NT2/D1 (cell line): ENCODE measurements at regions not wholly inside any gene's neighbourhood (a gene's known extent, or its start where the extent isn't known, plus 50 kb on each side); places are given as distances from the start of the nearest gene placed in this dataset.

Experiments used
- DNase-seq: peaks from one replicate; pipeline ENCODE4 v3.0.0-alpha.2; 2011; ENCODE audit warnings: low read depth, low spot score
- H3K27me3 ChIP-seq: 2 replicates; pipeline ENCODE4 v1.6.0; 2011; ENCODE audit warnings: mild to moderate bottlenecking; ENCODE audit not compliant: insufficient read length, insufficient read depth
- H3K36me3 ChIP-seq: 2 replicates; pipeline ENCODE4 v1.6.1; 2011; ENCODE audit warnings: mild to moderate bottlenecking, low read length, mixed read lengths; ENCODE audit not compliant: insufficient read depth, insufficient read length
- H3K4me1 ChIP-seq: 2 replicates; pipeline ENCODE4 v1.5.1; 2011; ENCODE audit not compliant: insufficient read depth, insufficient read length
- H3K4me3 ChIP-seq: 2 replicates; pipeline ENCODE4 v1.5.1; 2011; ENCODE audit warnings: low read depth; ENCODE audit not compliant: insufficient read length
- H3K9ac ChIP-seq: 2 replicates; pipeline ENCODE4 v1.6.0; 2011; ENCODE audit warnings: low read depth; ENCODE audit not compliant: insufficient read length
- H3K9me3 ChIP-seq: 2 replicates; pipeline ENCODE4 v1.5.1; 2011; ENCODE audit warnings: mild to moderate bottlenecking, low read length; ENCODE audit not compliant: insufficient read depth
- SUZ12 ChIP-seq: IDR thresholded peaks from 2 replicates; pipeline ENCODE4 v1.6.1; 2011; ENCODE audit not compliant: insufficient read length, insufficient read depth; ENCODE audit errors: extremely low read depth
- YY1 ChIP-seq: IDR thresholded peaks from 2 replicates; pipeline ENCODE4 v1.6.1; 2011; ENCODE audit not compliant: insufficient read length, insufficient read depth
- ZNF274 ChIP-seq: IDR thresholded peaks from 2 replicates; pipeline ENCODE4 v1.6.1; 2011; ENCODE audit warnings: mild to moderate bottlenecking, low read depth, low read length

DNA sequence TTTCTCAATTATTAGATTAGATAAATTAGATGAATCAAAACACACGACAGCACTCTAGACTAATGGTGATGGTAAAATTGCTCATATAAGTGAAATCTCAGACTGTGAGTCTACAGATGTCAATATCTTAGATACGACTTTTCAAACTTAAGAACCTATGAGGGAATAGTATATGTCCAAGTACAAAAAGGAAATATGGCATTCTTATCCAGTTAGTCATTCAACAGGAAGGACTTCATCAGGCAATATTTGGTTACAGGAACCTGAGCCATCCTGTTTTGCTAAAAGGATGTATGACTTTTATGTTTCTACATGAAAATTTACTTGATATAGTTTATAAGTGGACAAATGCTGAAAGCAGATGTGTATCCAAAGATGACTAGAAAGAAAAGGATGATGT lies 107.0 kb downstream of the CT47B1 start:
- H3K36me3 ChIP-seq: no peaks in the 10 kb centered on the region
- TF ChIP-seq SUZ12: no peak
- no peak for TF ChIP-seq ZNF274
- no peak for TF ChIP-seq YY1
- no peak overlapping the region for H3K4me3 ChIP-seq
- peaks cover 3% of the 10 kb centered on the region for H3K4me1 ChIP-seq
- no peaks in the 10 kb centered on the region for H3K9me3 ChIP-seq
- no peak for DNase-seq
- no peaks in the 10 kb centered on the region for H3K27me3 ChIP-seq
- H3K9ac ChIP-seq: no peak overlapping the region

DNA sequence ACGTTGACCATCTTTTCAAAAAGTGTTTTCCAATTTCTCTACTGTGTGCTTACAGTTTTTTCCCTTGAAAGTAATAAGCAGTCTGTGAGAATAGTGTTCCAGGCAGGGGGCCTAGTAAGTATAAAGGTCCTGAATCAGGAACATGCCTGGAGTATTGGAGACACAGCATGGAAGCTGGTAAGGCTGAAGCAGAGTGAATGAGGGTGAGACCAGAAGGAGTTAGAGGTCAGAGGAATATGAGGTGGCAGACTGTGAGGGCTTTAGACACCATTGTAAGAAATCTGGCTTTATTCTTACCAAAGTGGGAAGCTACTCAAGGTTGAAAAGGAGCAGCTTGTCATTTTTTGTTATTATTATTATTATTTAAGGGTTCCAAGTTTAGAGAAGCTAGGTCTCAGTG lies 107.4 kb downstream of the CT47B1 start:
- Histone ChIP-seq H3K4me1 (peaks cover 3% of the 10 kb centered on the region), H3K9me3 (no peaks in the 10 kb centered on the region), H3K4me3 (no peak overlapping the region), H3K9ac (no peak overlapping the region), H3K36me3 (no peaks in the 10 kb centered on the region), H3K27me3 (no peaks in the 10 kb centered on the region)
- DNase-seq: no peak
- no peak for TF ChIP-seq YY1
- TF ChIP-seq ZNF274: no peak
- TF ChIP-seq SUZ12: no peak

DNA sequence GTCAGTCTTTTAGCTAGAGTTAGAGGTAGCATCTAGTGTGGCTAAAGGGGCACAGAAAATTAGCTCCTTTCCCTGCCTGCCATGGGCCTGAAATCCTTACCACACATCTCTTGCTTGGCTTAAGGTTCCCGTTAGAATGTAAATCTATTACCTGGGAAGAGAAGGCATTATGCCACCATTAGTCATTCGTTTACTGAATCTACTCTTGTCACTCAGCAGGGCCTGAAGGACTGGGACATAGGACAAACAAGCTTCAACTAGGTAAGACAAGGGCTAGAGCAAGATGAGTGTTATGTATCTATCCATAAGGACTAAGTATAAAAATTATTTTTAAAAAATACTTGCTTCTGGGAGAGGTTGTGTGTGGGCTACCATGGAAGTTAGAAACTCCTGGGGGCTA lies 112.4 kb downstream of the CT47B1 start:
- H3K9ac ChIP-seq: no peak overlapping the region
- H3K4me3 ChIP-seq: no peak overlapping the region
- H3K4me1 ChIP-seq: no peaks in the 10 kb centered on the region
- no peaks in the 10 kb centered on the region for H3K36me3 ChIP-seq
- TF ChIP-seq SUZ12: no peak
- TF ChIP-seq YY1: no peak
- no peak for TF ChIP-seq ZNF274
- H3K9me3 ChIP-seq: no peaks in the 10 kb centered on the region
- no peak for DNase-seq
- H3K27me3 ChIP-seq: no peaks in the 10 kb centered on the region

DNA sequence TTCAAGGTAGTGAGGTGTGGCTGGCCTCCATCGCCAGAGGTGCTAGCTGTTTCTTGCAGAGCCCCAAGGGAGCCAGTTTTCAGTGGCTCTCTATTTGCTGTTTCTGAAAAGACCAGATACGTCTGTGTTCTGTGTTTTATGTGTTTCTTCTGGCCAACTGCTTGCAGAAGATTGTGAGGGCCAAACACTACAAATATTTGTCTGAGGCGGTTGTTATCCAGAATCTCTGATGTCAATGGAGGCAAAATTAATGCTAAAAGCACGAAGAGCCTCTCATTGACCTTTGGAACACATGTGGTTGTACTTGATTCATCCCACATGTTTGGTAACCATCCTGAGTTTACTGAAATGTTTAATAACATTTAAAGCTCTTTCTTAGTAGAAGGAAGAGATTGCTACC lies 113.9 kb downstream of the CT47B1 start:
- no peaks in the 10 kb centered on the region for H3K4me1 ChIP-seq
- no peaks in the 10 kb centered on the region for H3K27me3 ChIP-seq
- no peaks in the 10 kb centered on the region for H3K36me3 ChIP-seq
- no peak for TF ChIP-seq YY1
- TF ChIP-seq ZNF274: no peak
- no peak for TF ChIP-seq SUZ12
- no peak overlapping the region for H3K9ac ChIP-seq
- DNase-seq: no peak
- H3K9me3 ChIP-seq: no peaks in the 10 kb centered on the region
- H3K4me3 ChIP-seq: no peak overlapping the region

DNA sequence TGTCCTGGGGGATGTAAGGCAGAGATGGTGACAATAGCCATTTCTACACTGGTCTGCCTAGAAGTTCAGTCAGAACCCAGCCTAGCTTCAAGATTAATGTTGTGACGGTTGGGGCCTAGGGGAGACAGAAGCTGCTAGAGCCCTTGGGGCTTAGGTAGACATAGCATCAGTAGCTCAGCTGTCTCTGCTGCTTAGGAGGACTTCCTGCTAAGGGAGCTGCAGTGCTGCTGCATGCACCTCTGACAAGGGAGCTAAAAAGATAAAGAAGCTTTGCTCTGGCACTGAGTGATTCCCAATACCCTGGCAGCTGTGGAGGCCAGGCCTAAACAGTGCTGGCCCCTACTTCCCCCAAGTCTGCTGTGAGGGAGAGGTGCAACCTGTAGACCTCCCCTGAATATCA lies 116.0 kb downstream of the CT47B1 start:
- no peak for DNase-seq
- H3K4me1 ChIP-seq: no peaks in the 10 kb centered on the region

DNA sequence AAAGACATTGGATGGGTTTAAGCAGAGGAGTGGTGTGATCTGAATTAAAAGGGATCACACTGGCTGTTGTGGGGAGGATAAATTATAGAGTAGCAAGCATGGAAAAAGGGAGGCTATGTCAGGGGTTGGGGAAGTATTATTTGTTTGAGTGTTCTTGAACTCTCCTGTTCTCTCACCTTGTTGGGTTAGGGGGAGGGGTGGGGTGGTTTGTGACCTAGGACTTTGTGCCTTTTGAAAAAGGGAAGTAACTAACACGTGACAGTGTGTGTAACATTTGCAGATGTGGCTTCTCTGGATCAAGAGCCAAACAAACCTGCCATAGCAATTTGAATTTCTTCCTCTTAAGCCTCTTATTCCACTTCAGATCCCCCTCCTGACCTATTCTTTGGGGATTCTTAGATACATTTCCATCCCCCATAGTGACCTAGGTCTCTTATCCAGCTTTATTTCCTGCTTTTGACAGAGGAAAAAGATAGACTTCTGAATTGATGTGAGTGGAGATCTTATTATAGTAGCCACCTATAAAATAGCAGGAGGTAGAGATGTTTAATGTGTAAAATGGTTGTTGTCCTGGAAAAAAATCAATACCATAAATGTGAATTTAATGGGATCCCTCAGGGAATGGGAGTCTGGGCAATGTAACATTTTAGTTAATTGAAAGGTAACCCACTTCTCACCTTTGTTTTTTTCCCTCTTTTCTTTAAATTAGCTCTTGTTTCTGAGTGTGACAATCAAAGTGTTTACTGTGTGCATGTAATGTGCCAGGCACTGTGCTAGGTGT lies 120.4 kb downstream of the CT47B1 start:
- H3K4me1 ChIP-seq: no peaks in the 10 kb centered on the region
- H3K27me3 ChIP-seq: no peaks in the 10 kb centered on the region
- no peak overlapping the region for H3K4me3 ChIP-seq
- DNase-seq: no peak
- H3K9me3 ChIP-seq: no peaks in the 10 kb centered on the region
- H3K9ac ChIP-seq: no peak overlapping the region
- H3K36me3 ChIP-seq: no peaks in the 10 kb centered on the region
- TF ChIP-seq ZNF274: no peak
- TF ChIP-seq YY1: no peak
- no peak for TF ChIP-seq SUZ12

More for the DNA sequence above, 116.0 kb downstream of the CT47B1 start:
- Histone ChIP-seq H3K4me3 (no peak overlapping the region), H3K27me3 (no peaks in the 10 kb centered on the region), H3K9ac (no peak overlapping the region), H3K36me3 (no peaks in the 10 kb centered on the region), H3K9me3 (no peaks in the 10 kb centered on the region)
- TF ChIP-seq YY1: no peak
- TF ChIP-seq ZNF274: no peak
- TF ChIP-seq SUZ12: no peak

DNA sequence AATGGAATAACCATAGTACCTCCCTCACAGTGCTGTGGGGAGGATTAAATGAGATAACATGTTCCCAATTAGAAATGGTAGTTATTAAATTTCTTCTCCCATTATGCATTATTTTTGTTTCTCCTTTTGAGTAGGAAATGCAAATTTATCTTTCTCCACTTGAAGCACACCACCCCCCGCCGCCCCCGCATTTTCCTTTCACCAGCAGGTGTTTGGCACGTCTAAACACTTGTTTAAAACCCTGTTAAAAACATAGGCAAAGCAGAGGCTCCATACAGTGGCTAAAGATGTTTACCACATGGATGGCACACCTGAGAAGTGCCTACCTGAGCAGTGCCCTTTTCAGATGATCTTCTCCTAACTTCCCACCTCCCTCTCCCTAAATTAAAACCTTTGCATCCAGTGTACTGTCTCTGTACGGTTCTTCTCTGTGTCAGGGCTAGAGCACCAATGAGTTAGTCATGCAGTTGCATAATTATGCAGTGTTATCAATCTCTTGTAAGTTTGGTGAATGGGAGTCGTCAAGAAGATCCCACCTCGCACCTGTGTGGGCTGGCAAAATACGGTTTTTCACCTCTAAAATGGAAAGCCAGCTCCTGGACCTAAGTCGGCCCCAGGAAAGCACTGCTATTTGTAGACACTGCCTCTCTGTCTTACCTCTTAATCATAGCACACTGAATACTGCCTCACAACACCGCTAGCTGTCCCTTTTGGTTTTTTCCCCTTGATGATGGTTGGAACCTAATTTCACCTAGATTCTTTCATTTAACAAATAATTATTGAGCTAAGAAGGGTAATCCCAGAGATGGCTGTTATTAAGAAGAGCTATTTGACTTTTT lies 122.0 kb downstream of the CT47B1 start:
- no peaks in the 10 kb centered on the region for H3K9me3 ChIP-seq
- H3K36me3 ChIP-seq: no peaks in the 10 kb centered on the region
- H3K9ac ChIP-seq: no peak overlapping the region
- H3K4me3 ChIP-seq: no peak overlapping the region
- no peak for DNase-seq
- TF ChIP-seq ZNF274 (no peak), YY1 (no peak), SUZ12 (no peak)
- no peaks in the 10 kb centered on the region for H3K4me1 ChIP-seq
- H3K27me3 ChIP-seq: no peaks in the 10 kb centered on the region
